ENCODE measurements at regions not wholly inside any gene's neighbourhood (a gene's known extent, or its start where the extent isn't known, plus 50 kb on each side); places are given as distances from the start of the nearest gene placed in this dataset.

- 94% methylated on average over 1 of the region's 1 CpG; no CpG with 5 or more reads in 1 of the 2 experiments for WGBS, 2 experiments (ENCODE audit: extremely low coverage in 1 of 2, insufficient coverage in 1 of 2, insufficient read length in 1 of 2, insufficient replicate concordance in 2 of 2, low coverage in 1 of 2, low lambda C conversion rate in 2 of 2, missing lambda C conversion rate in 1 of 2)
- Histone ChIP-seq H3K4me2 (ENCODE audit: insufficient read depth in 1 of 2, low read depth in 2 of 2, low read length in 2 of 2) (no peak overlapping the region), H3K23ac (ENCODE audit: insufficient read length) (no peak overlapping the region), H2BK5ac (ENCODE audit: low read depth, low read length) (no peak overlapping the region), H4K8ac (ENCODE audit: extremely low read depth, insufficient read depth, low read length) (no peak overlapping the region), H3K4ac (replicated peaks; ENCODE audit: insufficient read length, low read depth, low read length) (no peak overlapping the region), H3K56ac (replicated peaks; ENCODE audit: insufficient read length, low read depth, low read length) (no peak overlapping the region), H3K36me3 (ENCODE audit: control insufficient read depth in 2 of 4, insufficient read depth in 4 of 4, low read length in 3 of 4) (no peaks in the 10 kb centered on the region), H3K4me1 (replicated peaks in 1 of 4; ENCODE audit: control insufficient read depth in 3 of 4, insufficient read depth in 4 of 4, low read length in 3 of 4) (no peaks in the 10 kb centered on the region), H2BK20ac (ENCODE audit: low read length) (no peak overlapping the region), H2AK5ac (ENCODE audit: low read depth, low read length) (no peak overlapping the region), H3K23me2 (ENCODE audit: low read depth, low read length) (no peaks in the 10 kb centered on the region), H2BK12ac (ENCODE audit: low read depth, low read length) (no peak overlapping the region), H3K27ac (ENCODE audit: low read depth, low read length) (no peak overlapping the region), H3K18ac (ENCODE audit: extremely low read depth, low read length) (no peak overlapping the region), H2BK120ac (replicated peaks; ENCODE audit: low read depth, low read length) (no peak overlapping the region), H2AFZ (ENCODE audit: low read length) (no peak overlapping the region), H3K4me3 (ENCODE audit: extremely low read depth in 1 of 4, insufficient read depth in 2 of 4, low read depth in 3 of 4, low read length in 4 of 4) (no peak overlapping the region), H4K91ac (replicated peaks; ENCODE audit: insufficient read length, low read length) (no peak overlapping the region), H3K9me3 (ENCODE audit: insufficient read depth in 2 of 2, low read depth in 1 of 2, low read length in 1 of 2) (no peaks in the 10 kb centered on the region), H3K14ac (ENCODE audit: insufficient read length) (no peak overlapping the region), H3K79me2 (ENCODE audit: control insufficient read depth in 1 of 2, insufficient read depth in 2 of 2, low read length in 2 of 2) (no peaks in the 10 kb centered on the region), H3K9ac (replicated peaks in 1 of 4; ENCODE audit: extremely low read depth in 1 of 4, low read depth in 3 of 4, low read length in 3 of 4) (no peak overlapping the region), H3K79me1 (ENCODE audit: low read depth, low read length) (no peaks in the 10 kb centered on the region), H2BK15ac (ENCODE audit: low read length) (no peak overlapping the region), H4K5ac (ENCODE audit: insufficient read length, low read depth, low read length) (no peak overlapping the region), H4K20me1 (replicated peaks in 1 of 2; ENCODE audit: control insufficient read depth in 1 of 2, insufficient read depth in 2 of 2, low read length in 2 of 2) (no peaks in the 10 kb centered on the region), H3K27me3 (replicated peaks in 1 of 4; ENCODE audit: control insufficient read depth in 3 of 4, extremely low read depth in 1 of 4, insufficient read depth in 3 of 4, low read length in 3 of 4) (no peaks in the 10 kb centered on the region)
- no peak for TF ChIP-seq BACH1 (IDR thresholded peaks at IDR 0.05; ENCODE audit: low read length)
- TF ChIP-seq POLR2AphosphoS5 (IDR thresholded peaks at IDR 0.05; ENCODE audit: low read depth, low read length), result no peak
- TF ChIP-seq CBX5 (IDR thresholded peaks at IDR 0.05; ENCODE audit: low read depth, low read length), result no peak
- TF ChIP-seq HDAC2 (IDR thresholded peaks at IDR 0.05; ENCODE audit: borderline replicate concordance in 1 of 2, low read depth in 2 of 2, low read length in 2 of 2), result no peak
- TF ChIP-seq TBP (IDR thresholded peaks at IDR 0.05; ENCODE audit: low read depth, low read length), result no peak
- no peak for TF ChIP-seq EGR1 (IDR thresholded peaks at IDR 0.05; ENCODE audit: borderline replicate concordance, low read depth, low read length)
- no peak for TF ChIP-seq MAFK (IDR thresholded peaks at IDR 0.05; ENCODE audit: low read depth, low read length)
- TF ChIP-seq RXRA (IDR thresholded peaks at IDR 0.05; ENCODE audit: insufficient read depth, low read depth, low read length), result no peak
- CTCF ChIA-PET (ENCODE audit: partially characterized antibody), result interaction anchor here (0.6 to 1.7 kb wide), 2 partner anchors 624 to 626 kb away, joined by 4 to 5 read pairs; no protein-coding TSS in a partner anchor
- POLR2A ChIA-PET (ENCODE audit: partially characterized antibody), result no interaction called here
- FAIRE-seq (no peak), DNase-seq (ENCODE audit: low read depth in 1 of 2, low spot score in 2 of 2) (no peak)
These were observed 653.0 kb upstream of the BOD1L1 start for GRCh38 chr4:14280567-14280966.

Data from H1 (cell line).